ENCODE measurements at regions not wholly inside any gene's neighbourhood (a gene's known extent, or its start where the extent isn't known, plus 50 kb on each side); places are given as distances from the start of the nearest gene placed in this dataset.

GRCh38 chr13:90428522-90429210 lies 918.8 kb upstream of the MIR17HG start:
- Histone ChIP-seq H4K20me1 (ENCODE audit: low read depth) (no peaks in the 10 kb centered on the region), H3K27me3 (no peaks in the 10 kb centered on the region), H3K4me3 (no peak overlapping the region), H3K4me1 (no peaks in the 10 kb centered on the region), H3K9me3 (ENCODE audit: low read depth) (no peaks in the 10 kb centered on the region), H3K36me3 (no peaks in the 10 kb centered on the region), H2AFZ (replicated peaks) (no peak overlapping the region), H3K9ac (no peak overlapping the region), H3K79me2 (ENCODE audit: low read depth) (no peaks in the 10 kb centered on the region), H3K27ac (no peak overlapping the region), H3F3A (ENCODE audit: low read depth) (no peaks in the 10 kb centered on the region), H3K4me2 (no peak overlapping the region)
- no peak for TF ChIP-seq EZH2 (IDR thresholded peaks at IDR 0.05)
- TF ChIP-seq CTCF (IDR thresholded peaks at IDR 0.05) = no peak
- TF ChIP-seq EZH2phosphoT487 (IDR thresholded peaks at IDR 0.05) = no peak
- Mint-ChIP-seq H3K27ac (no peak overlapping the region), H3K27me3 (ENCODE audit: insufficient read depth, low read depth) (peaks cover 3% of the 10 kb centered on the region), H3K4me1 (no peaks in the 10 kb centered on the region), H3K4me3 (no peak overlapping the region), H3K9me3 (no peaks in the 10 kb centered on the region), H3K36me3 (no peaks in the 10 kb centered on the region)
- DNase-seq (ENCODE audit: low spot score) = no peak

- no peak overlapping the region for H3K27ac Mint-ChIP-seq
- no peaks in the 10 kb centered on the region for H3K4me1 Mint-ChIP-seq
- Histone ChIP-seq H4K20me1 (ENCODE audit: low read depth) (no peaks in the 10 kb centered on the region), H3K4me1 (no peaks in the 10 kb centered on the region), H3K4me3 (no peak overlapping the region), H3F3A (ENCODE audit: low read depth) (no peaks in the 10 kb centered on the region), H3K9ac (no peak overlapping the region), H3K27me3 (no peaks in the 10 kb centered on the region), H3K36me3 (no peaks in the 10 kb centered on the region), H3K9me3 (ENCODE audit: low read depth) (no peaks in the 10 kb centered on the region), H3K79me2 (ENCODE audit: low read depth) (no peaks in the 10 kb centered on the region), H2AFZ (replicated peaks) (no peak overlapping the region), H3K4me2 (no peak overlapping the region), H3K27ac (no peak overlapping the region)
- DNase-seq (ENCODE audit: low spot score) = no peak
- H3K4me3 Mint-ChIP-seq = no peak overlapping the region
- TF ChIP-seq CTCF (IDR thresholded peaks at IDR 0.05) (no peak), EZH2phosphoT487 (IDR thresholded peaks at IDR 0.05) (no peak), EZH2 (IDR thresholded peaks at IDR 0.05) (no peak)
- peaks cover 3% of the 10 kb centered on the region for H3K27me3 Mint-ChIP-seq (ENCODE audit: insufficient read depth, low read depth)
- H3K9me3 Mint-ChIP-seq = no peaks in the 10 kb centered on the region
- no peaks in the 10 kb centered on the region for H3K36me3 Mint-ChIP-seq
These were observed 917.4 kb upstream of the MIR17HG start for GRCh38 chr13:90430127-90430526.

GRCh38 chr13:90436697-90437096 lies 910.8 kb upstream of the MIR17HG start:
- peaks cover 5% of the 10 kb centered on the region for H3K4me1 ChIP-seq

More at GRCh38 chr13:90436697-90437096, 910.8 kb upstream of the MIR17HG start:
- peaks cover 2% of the 10 kb centered on the region for H3K27me3 Mint-ChIP-seq (ENCODE audit: insufficient read depth, low read depth)
- no peak overlapping the region for H3K27ac ChIP-seq
- no peaks in the 10 kb centered on the region for H3K36me3 Mint-ChIP-seq
- H3K27ac Mint-ChIP-seq = no peak overlapping the region
- peaks cover 3% of the 10 kb centered on the region for H3K4me1 Mint-ChIP-seq
- H3K4me3 ChIP-seq = no peak overlapping the region
- no peak overlapping the region for H3K4me3 Mint-ChIP-seq
- H3K9ac ChIP-seq = no peak overlapping the region
- no peaks in the 10 kb centered on the region for H4K20me1 ChIP-seq (ENCODE audit: low read depth)
- no peaks in the 10 kb centered on the region for H3K9me3 ChIP-seq (ENCODE audit: low read depth)
- no peak overlapping the region for H2AFZ ChIP-seq (replicated peaks)
- H3K36me3 ChIP-seq = no peaks in the 10 kb centered on the region
- H3K79me2 ChIP-seq (ENCODE audit: low read depth) = no peaks in the 10 kb centered on the region
- no peaks in the 10 kb centered on the region for H3K9me3 Mint-ChIP-seq
- TF ChIP-seq EZH2phosphoT487 (IDR thresholded peaks at IDR 0.05) (no peak), CTCF (IDR thresholded peaks at IDR 0.05) (no peak)
- H3K4me2 ChIP-seq = no peak overlapping the region
- no peaks in the 10 kb centered on the region for H3F3A ChIP-seq (ENCODE audit: low read depth)
- no peaks in the 10 kb centered on the region for H3K27me3 ChIP-seq
- DNase-seq (ENCODE audit: low spot score) = no peak

Measured in neural progenitor cell (in vitro differentiated cells).